ENCODE measurements at regions not wholly inside any gene's neighbourhood (a gene's known extent, or its start where the extent isn't known, plus 50 kb on each side); places are given as distances from the start of the nearest gene placed in this dataset.

DNA sequence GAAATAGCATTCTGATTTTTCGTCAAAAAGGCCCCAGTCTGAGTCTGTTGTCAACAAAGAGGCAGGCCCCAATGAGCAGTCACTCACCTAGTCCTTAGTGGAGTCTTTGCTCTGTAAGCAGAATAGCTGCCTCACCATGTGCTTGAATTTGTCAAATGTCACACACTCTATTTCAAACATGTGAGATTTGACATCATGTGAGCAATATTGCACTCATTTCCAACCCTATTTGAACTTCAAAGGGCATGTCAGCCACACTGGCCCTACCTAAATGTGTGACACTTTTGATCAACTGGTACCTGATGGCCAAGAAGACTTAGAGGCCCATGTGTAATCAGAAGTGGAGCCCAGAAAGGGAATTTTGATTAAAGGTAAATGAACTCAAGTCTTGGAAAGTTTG lies 59.4 kb upstream of the PLAC1 start:
- Histone ChIP-seq H3K36me3 (ENCODE audit: insufficient read depth, low read length, poor library complexity, severe bottlenecking) (no peaks in the 10 kb centered on the region), H3K27ac (ENCODE audit: low read depth, low read length, poor library complexity, severe bottlenecking) (no peak overlapping the region), H3K4me3 (ENCODE audit: low read depth, low read length, poor library complexity, severe bottlenecking) (no peak overlapping the region), H3K9me3 (ENCODE audit: low read depth, low read length, poor library complexity, severe bottlenecking) (no peaks in the 10 kb centered on the region), H3K4me1 (ENCODE audit: insufficient read depth, low read length, poor library complexity, severe bottlenecking) (no peaks in the 10 kb centered on the region), H3K27me3 (replicated peaks; ENCODE audit: insufficient read depth, low read depth, low read length, poor library complexity) (no peaks in the 10 kb centered on the region)
- TF ChIP-seq, protein P1, sequence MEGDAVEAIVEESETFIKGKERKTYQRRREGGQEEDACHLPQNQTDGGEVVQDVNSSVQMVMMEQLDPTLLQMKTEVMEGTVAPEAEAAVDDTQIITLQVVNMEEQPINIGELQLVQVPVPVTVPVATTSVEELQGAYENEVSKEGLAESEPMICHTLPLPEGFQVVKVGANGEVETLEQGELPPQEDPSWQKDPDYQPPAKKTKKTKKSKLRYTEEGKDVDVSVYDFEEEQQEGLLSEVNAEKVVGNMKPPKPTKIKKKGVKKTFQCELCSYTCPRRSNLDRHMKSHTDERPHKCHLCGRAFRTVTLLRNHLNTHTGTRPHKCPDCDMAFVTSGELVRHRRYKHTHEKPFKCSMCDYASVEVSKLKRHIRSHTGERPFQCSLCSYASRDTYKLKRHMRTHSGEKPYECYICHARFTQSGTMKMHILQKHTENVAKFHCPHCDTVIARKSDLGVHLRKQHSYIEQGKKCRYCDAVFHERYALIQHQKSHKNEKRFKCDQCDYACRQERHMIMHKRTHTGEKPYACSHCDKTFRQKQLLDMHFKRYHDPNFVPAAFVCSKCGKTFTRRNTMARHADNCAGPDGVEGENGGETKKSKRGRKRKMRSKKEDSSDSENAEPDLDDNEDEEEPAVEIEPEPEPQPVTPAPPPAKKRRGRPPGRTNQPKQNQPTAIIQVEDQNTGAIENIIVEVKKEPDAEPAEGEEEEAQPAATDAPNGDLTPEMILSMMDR (conservative IDR thresholded peaks at IDR 0.05; ENCODE audit: low read depth, low read length): no peak
- TF ChIP-seq EZH2 (IDR thresholded peaks at IDR 0.05; ENCODE audit: borderline replicate concordance, low read depth, low read length, poor library complexity, severe bottlenecking): no peak
- no TSS peak for BruUV-seq (replicated peaks)
- CTCF ChIA-PET: no interaction called here
- POLR2A ChIA-PET (ENCODE audit: low non-redundant PET): no interaction called here
- intact Hi-C loops (cut with micrococcal nuclease; ENCODE audit: unreplicated experiment): no loop called here
- DNase-seq (ENCODE audit: low spot score): no peak

DNA sequence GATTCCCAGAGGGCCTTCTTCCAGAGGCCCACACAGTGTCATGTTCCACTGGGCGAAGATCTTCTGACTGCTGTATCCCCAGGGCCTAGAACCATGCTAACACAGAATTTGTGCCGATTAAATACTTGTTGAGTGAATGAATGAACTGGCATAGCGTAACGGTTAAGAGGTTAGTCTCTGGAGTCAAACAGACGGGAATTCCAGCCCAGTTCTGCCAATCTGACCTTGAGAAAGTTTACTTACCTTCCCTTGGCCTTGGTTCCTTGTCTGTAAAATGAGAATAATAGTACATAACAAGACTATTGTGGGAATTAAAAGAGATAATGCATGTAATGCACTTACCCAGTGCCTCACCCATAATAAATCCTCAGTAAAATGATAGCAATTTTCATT lies 58.3 kb upstream of the PLAC1 start:
- H3K4me1 ChIP-seq (ENCODE audit: insufficient read depth, low read length, poor library complexity, severe bottlenecking): no peaks in the 10 kb centered on the region
- CTCF ChIA-PET: no interaction called here
- BruUV-seq (replicated peaks): no TSS peak

DNA sequence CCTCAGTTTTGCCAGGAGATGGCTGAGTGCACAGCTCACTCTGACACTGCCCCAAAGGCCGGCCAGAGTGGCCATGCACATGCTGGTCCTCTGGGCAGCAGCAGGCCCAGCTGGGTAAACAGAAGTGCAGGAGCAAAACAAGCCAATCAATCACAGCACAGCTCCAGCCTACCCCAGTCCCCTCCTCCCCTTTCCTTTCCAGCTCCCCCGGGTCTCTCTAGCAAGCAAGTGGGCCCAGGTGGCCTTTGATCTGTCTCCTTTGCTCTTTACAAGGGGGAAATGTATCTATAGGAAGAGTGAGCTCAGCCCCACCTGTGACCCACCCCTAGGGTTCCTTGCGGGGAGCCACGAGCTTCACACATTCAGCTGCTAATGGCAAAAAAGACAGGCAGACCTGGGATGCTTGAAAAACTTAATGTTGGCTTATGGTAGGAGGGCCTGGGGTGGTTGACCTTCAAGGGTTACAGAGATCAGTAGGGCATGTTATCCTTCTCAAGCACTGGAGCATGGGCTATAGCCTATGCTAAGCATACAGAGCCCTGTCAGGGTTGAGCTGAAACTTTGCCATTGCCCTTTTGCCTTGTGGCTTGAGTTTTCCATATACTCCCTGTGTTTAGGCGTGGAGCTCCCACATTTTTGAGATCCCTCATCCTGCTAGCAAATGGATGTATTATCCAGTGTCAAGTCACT lies 57.8 kb upstream of the PLAC1 start:
- TF ChIP-seq EZH2 (IDR thresholded peaks at IDR 0.05; ENCODE audit: borderline replicate concordance, low read depth, low read length, poor library complexity, severe bottlenecking): no peak
- TF ChIP-seq, protein P1 (conservative IDR thresholded peaks at IDR 0.05; ENCODE audit: low read depth, low read length): no peak
- Histone ChIP-seq H3K27me3 (replicated peaks; ENCODE audit: insufficient read depth, low read depth, low read length, poor library complexity) (no peaks in the 10 kb centered on the region), H3K4me3 (ENCODE audit: low read depth, low read length, poor library complexity, severe bottlenecking) (no peak overlapping the region), H3K27ac (ENCODE audit: low read depth, low read length, poor library complexity, severe bottlenecking) (no peak overlapping the region), H3K9me3 (ENCODE audit: low read depth, low read length, poor library complexity, severe bottlenecking) (no peaks in the 10 kb centered on the region), H3K36me3 (ENCODE audit: insufficient read depth, low read length, poor library complexity, severe bottlenecking) (no peaks in the 10 kb centered on the region), H3K4me1 (ENCODE audit: insufficient read depth, low read length, poor library complexity, severe bottlenecking) (no peaks in the 10 kb centered on the region)
- ChIA-PET CTCF (no interaction called here), POLR2A (ENCODE audit: low non-redundant PET) (no interaction called here)
- BruUV-seq (replicated peaks): no TSS peak
- intact Hi-C loops (cut with micrococcal nuclease; ENCODE audit: unreplicated experiment): no loop called here
- no peak for DNase-seq (ENCODE audit: low spot score)

More for the DNA sequence above, 58.3 kb upstream of the PLAC1 start:
- intact Hi-C loops (cut with micrococcal nuclease; ENCODE audit: unreplicated experiment): no loop called here
- Histone ChIP-seq H3K36me3 (ENCODE audit: insufficient read depth, low read length, poor library complexity, severe bottlenecking) (no peaks in the 10 kb centered on the region), H3K9me3 (ENCODE audit: low read depth, low read length, poor library complexity, severe bottlenecking) (no peaks in the 10 kb centered on the region), H3K27me3 (replicated peaks; ENCODE audit: insufficient read depth, low read depth, low read length, poor library complexity) (no peaks in the 10 kb centered on the region), H3K27ac (ENCODE audit: low read depth, low read length, poor library complexity, severe bottlenecking) (no peak overlapping the region), H3K4me3 (ENCODE audit: low read depth, low read length, poor library complexity, severe bottlenecking) (no peak overlapping the region)
- POLR2A ChIA-PET (ENCODE audit: low non-redundant PET): no interaction called here
- TF ChIP-seq, protein P1 (conservative IDR thresholded peaks at IDR 0.05; ENCODE audit: low read depth, low read length): no peak
- TF ChIP-seq EZH2 (IDR thresholded peaks at IDR 0.05; ENCODE audit: borderline replicate concordance, low read depth, low read length, poor library complexity, severe bottlenecking): no peak
- no peak for DNase-seq (ENCODE audit: low spot score)
